WTC11 (cell line): ENCODE measurements at regions not wholly inside any gene's neighbourhood (a gene's known extent, or its start where the extent isn't known, plus 50 kb on each side); places are given as distances from the start of the nearest gene placed in this dataset.

Experiments
- ATAC-seq: fragments of 200-7000 bp; cut with Tn5 transposase; 2 replicates; pipeline ENCODE4 v1.10.0; 2021; ENCODE audit warnings: mild to moderate bottlenecking, moderate library complexity
- CTCF ChIA-PET: fragments of 300-600 bp; sonication (Branson Sonifier 250); formaldehyde crosslinking; loops from one replicate; lab custom pipeline; 2021; ENCODE audit warnings: antibody characterized with exemption; lab: Charles Lee
- POLR2A ChIA-PET: fragments of 350-600 bp; sonication (Branson Sonifier 250); formaldehyde crosslinking; loops from one replicate; lab custom pipeline; 2021; ENCODE audit warnings: antibody characterized with exemption; lab: Charles Lee
- DNase-seq: peaks from one replicate; pipeline ENCODE4 v3.0.0; 2021; ENCODE audit warnings: low spot score
- H3K27ac Mint-ChIP-seq: 2 replicates; pipeline ENCODE4 v1.8.0; 2021; ENCODE audit warnings: mixed read lengths
- H3K27me3 Mint-ChIP-seq: 2 replicates; pipeline ENCODE4 v1.8.0; 2021; ENCODE audit warnings: low read depth, mild to moderate bottlenecking, moderate library complexity, mixed read lengths
- H3K36me3 Mint-ChIP-seq: 2 replicates; pipeline ENCODE4 v1.8.0; 2021; ENCODE audit warnings: mixed read lengths
- H3K4me1 Mint-ChIP-seq: 2 replicates; pipeline ENCODE4 v1.8.0; 2022; ENCODE audit warnings: mixed read lengths
- H3K4me3 Mint-ChIP-seq: 2 replicates; pipeline ENCODE4 v1.8.0; 2021; ENCODE audit warnings: mild to moderate bottlenecking, moderate library complexity, mixed read lengths
- H3K9me3 Mint-ChIP-seq: 2 replicates; pipeline ENCODE4 v1.8.0; 2021; ENCODE audit warnings: mixed read lengths
- ATF2 ChIP-seq: sonication (generic); formaldehyde crosslinking; IDR thresholded peaks from 2 replicates; pipeline ENCODE4 v1.8.1; 2022; ENCODE audit warnings: low read depth, missing genetic modification reagents, borderline replicate concordance
- CREB1 ChIP-seq: sonication (generic); formaldehyde crosslinking; IDR thresholded peaks from 2 replicates; pipeline ENCODE4 v1.8.0; 2023; ENCODE audit warnings: mild to moderate bottlenecking, missing genetic modification reagents
- E2F1 ChIP-seq: sonication (generic); formaldehyde crosslinking; IDR thresholded peaks from 2 replicates; pipeline ENCODE4 v1.8.0; 2022; ENCODE audit warnings: mild to moderate bottlenecking, missing genetic modification reagents
- GABPB1 ChIP-seq: sonication (generic); formaldehyde crosslinking; IDR thresholded peaks from 2 replicates; pipeline ENCODE4 v1.8.1; 2023; ENCODE audit warnings: mild to moderate bottlenecking, missing genetic modification reagents
- SMAD3 ChIP-seq: sonication (generic); formaldehyde crosslinking; IDR thresholded peaks from 2 replicates; pipeline ENCODE4 v1.8.0; 2022; ENCODE audit warnings: missing genetic modification reagents, mild to moderate bottlenecking, borderline replicate concordance
- USF1 ChIP-seq: sonication (generic); formaldehyde crosslinking; IDR thresholded peaks from 2 replicates; pipeline ENCODE4 v1.8.0; 2022; ENCODE audit warnings: mild to moderate bottlenecking, missing genetic modification reagents
- ZNF281 ChIP-seq: sonication (generic); formaldehyde crosslinking; IDR thresholded peaks from 2 replicates; pipeline ENCODE4 v1.8.0; 2023; ENCODE audit warnings: mild to moderate bottlenecking, missing genetic modification reagents
- ZNF532 ChIP-seq: fragments of 250-450 bp; sonication (Bioruptor Pico); IDR thresholded peaks from 2 replicates; pipeline ENCODE4 v1.9.0; 2021; ENCODE audit warnings: mild to moderate bottlenecking, borderline replicate concordance
- TF ChIP-seq, protein P1 (sequence below): fragments of 200-600 bp; IDR thresholded peaks from 2 replicates; pipeline ENCODE4 v1.8.0; 2022; ENCODE audit warnings: antibody characterized with exemption
- TF ChIP-seq, protein P2 (sequence below): sonication (generic); formaldehyde crosslinking; conservative IDR thresholded peaks from 2 replicates; pipeline ENCODE4 v1.8.1; 2022; ENCODE audit warnings: mild to moderate bottlenecking, missing genetic modification reagents
- TF ChIP-seq, protein P3 (sequence below): fragments of 250-450 bp; sonication (Bioruptor Pico); IDR thresholded peaks from 2 replicates; pipeline ENCODE4 v1.9.0; 2021; ENCODE audit warnings: moderate library complexity, mild to moderate bottlenecking, inconsistent platforms, borderline replicate concordance
- TF ChIP-seq, protein P4 (sequence below): sonication (generic); formaldehyde crosslinking; IDR thresholded peaks from 2 replicates; pipeline ENCODE4 v1.8.0; 2023; ENCODE audit warnings: missing genetic modification reagents
- TF ChIP-seq, protein P5 (sequence below): sonication (generic); formaldehyde crosslinking; IDR thresholded peaks from 2 replicates; pipeline ENCODE4 v1.8.1; 2023; ENCODE audit warnings: mild to moderate bottlenecking, missing genetic modification reagents, moderate library complexity
- TF ChIP-seq, protein P6 (sequence below): sonication (generic); formaldehyde crosslinking; IDR thresholded peaks from 2 replicates; pipeline ENCODE4 v1.8.0; 2022; ENCODE audit warnings: missing genetic modification reagents
- TF ChIP-seq, protein P7 (sequence below): sonication (generic); formaldehyde crosslinking; IDR thresholded peaks from 2 replicates; pipeline ENCODE4 v1.8.0; 2022; ENCODE audit warnings: mild to moderate bottlenecking, missing genetic modification reagents

DNA sequence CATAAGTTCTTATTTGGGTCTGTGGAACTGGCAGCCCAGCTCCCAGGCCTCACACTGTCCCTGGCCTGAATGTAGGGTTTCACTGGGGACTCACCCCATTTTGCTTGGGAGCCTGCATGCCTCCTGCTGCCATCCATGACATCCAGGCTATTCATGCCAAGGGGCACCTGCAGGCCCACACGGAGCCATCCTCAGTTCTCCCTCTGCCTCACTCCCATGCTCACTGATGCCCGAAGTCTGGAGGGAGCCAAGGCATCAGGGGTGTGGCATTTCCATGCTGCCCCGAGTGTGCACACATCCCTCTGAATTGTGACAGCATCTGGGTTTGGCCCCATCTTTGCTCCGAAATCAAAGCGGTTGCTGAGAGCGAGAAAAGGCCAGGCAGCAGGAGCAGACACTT is 67.4 kb upstream of the ZNF804A start:
- peaks cover 24% of the 10 kb centered on the region for H3K36me3 Mint-ChIP-seq
- CTCF ChIA-PET = no interaction called here
- ATAC-seq = no peak
- peaks cover 40% of the 10 kb centered on the region for H3K9me3 Mint-ChIP-seq
- H3K27me3 Mint-ChIP-seq = no peaks in the 10 kb centered on the region; the same call in 1 of the 2 replicates
- POLR2A ChIA-PET = no interaction called here
- H3K4me3 Mint-ChIP-seq = no peak overlapping the region
- no peak for DNase-seq
- no peaks in the 10 kb centered on the region for H3K4me1 Mint-ChIP-seq
- no peak overlapping the region for H3K27ac Mint-ChIP-seq
- TF ChIP-seq, protein P1, sequence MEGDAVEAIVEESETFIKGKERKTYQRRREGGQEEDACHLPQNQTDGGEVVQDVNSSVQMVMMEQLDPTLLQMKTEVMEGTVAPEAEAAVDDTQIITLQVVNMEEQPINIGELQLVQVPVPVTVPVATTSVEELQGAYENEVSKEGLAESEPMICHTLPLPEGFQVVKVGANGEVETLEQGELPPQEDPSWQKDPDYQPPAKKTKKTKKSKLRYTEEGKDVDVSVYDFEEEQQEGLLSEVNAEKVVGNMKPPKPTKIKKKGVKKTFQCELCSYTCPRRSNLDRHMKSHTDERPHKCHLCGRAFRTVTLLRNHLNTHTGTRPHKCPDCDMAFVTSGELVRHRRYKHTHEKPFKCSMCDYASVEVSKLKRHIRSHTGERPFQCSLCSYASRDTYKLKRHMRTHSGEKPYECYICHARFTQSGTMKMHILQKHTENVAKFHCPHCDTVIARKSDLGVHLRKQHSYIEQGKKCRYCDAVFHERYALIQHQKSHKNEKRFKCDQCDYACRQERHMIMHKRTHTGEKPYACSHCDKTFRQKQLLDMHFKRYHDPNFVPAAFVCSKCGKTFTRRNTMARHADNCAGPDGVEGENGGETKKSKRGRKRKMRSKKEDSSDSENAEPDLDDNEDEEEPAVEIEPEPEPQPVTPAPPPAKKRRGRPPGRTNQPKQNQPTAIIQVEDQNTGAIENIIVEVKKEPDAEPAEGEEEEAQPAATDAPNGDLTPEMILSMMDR = no peak
- TF ChIP-seq ZNF281 (CRISPR knock-in tag) = no peak
- no peak for TF ChIP-seq GABPB1 (CRISPR knock-in tag)
- TF ChIP-seq, protein P2, sequence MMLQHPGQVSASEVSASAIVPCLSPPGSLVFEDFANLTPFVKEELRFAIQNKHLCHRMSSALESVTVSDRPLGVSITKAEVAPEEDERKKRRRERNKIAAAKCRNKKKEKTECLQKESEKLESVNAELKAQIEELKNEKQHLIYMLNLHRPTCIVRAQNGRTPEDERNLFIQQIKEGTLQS = no peak
- TF ChIP-seq, protein P3, sequence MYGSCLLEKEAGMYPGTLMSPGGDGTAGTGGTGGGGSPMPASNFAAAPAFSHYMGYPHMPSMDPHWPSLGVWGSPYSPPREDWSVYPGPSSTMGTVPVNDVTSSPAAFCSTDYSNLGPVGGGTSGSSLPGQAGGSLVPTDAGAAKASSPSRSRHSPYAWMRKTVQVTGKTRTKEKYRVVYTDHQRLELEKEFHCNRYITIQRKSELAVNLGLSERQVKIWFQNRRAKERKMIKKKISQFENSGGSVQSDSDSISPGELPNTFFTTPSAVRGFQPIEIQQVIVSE (CRISPR knock-in tag) = no peak
- TF ChIP-seq, protein P4, sequence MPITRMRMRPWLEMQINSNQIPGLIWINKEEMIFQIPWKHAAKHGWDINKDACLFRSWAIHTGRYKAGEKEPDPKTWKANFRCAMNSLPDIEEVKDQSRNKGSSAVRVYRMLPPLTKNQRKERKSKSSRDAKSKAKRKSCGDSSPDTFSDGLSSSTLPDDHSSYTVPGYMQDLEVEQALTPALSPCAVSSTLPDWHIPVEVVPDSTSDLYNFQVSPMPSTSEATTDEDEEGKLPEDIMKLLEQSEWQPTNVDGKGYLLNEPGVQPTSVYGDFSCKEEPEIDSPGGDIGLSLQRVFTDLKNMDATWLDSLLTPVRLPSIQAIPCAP = no peak
- TF ChIP-seq SMAD3 (CRISPR knock-in tag) = no peak
- TF ChIP-seq ATF2 (CRISPR knock-in tag) = no peak
- no peak for TF ChIP-seq CREB1
- TF ChIP-seq, protein P5, sequence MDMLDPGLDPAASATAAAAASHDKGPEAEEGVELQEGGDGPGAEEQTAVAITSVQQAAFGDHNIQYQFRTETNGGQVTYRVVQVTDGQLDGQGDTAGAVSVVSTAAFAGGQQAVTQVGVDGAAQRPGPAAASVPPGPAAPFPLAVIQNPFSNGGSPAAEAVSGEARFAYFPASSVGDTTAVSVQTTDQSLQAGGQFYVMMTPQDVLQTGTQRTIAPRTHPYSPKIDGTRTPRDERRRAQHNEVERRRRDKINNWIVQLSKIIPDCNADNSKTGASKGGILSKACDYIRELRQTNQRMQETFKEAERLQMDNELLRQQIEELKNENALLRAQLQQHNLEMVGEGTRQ (CRISPR knock-in tag) = no peak
- TF ChIP-seq, protein P6, sequence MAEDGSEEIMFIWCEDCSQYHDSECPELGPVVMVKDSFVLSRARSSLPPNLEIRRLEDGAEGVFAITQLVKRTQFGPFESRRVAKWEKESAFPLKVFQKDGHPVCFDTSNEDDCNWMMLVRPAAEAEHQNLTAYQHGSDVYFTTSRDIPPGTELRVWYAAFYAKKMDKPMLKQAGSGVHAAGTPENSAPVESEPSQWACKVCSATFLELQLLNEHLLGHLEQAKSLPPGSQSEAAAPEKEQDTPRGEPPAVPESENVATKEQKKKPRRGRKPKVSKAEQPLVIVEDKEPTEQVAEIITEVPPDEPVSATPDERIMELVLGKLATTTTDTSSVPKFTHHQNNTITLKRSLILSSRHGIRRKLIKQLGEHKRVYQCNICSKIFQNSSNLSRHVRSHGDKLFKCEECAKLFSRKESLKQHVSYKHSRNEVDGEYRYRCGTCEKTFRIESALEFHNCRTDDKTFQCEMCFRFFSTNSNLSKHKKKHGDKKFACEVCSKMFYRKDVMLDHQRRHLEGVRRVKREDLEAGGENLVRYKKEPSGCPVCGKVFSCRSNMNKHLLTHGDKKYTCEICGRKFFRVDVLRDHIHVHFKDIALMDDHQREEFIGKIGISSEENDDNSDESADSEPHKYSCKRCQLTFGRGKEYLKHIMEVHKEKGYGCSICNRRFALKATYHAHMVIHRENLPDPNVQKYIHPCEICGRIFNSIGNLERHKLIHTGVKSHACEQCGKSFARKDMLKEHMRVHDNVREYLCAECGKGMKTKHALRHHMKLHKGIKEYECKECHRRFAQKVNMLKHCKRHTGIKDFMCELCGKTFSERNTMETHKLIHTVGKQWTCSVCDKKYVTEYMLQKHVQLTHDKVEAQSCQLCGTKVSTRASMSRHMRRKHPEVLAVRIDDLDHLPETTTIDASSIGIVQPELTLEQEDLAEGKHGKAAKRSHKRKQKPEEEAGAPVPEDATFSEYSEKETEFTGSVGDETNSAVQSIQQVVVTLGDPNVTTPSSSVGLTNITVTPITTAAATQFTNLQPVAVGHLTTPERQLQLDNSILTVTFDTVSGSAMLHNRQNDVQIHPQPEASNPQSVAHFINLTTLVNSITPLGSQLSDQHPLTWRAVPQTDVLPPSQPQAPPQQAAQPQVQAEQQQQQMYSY (CRISPR knock-in tag) = no peak
- TF ChIP-seq, protein P7, sequence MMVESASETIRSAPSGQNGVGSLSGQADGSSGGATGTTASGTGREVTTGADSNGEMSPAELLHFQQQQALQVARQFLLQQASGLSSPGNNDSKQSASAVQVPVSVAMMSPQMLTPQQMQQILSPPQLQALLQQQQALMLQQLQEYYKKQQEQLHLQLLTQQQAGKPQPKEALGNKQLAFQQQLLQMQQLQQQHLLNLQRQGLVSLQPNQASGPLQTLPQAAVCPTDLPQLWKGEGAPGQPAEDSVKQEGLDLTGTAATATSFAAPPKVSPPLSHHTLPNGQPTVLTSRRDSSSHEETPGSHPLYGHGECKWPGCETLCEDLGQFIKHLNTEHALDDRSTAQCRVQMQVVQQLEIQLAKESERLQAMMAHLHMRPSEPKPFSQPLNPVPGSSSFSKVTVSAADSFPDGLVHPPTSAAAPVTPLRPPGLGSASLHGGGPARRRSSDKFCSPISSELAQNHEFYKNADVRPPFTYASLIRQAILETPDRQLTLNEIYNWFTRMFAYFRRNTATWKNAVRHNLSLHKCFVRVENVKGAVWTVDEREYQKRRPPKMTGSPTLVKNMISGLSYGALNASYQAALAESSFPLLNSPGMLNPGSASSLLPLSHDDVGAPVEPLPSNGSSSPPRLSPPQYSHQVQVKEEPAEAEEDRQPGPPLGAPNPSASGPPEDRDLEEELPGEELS (CRISPR knock-in tag) = no peak
- no peak for TF ChIP-seq E2F1 (CRISPR knock-in tag)
- no peak for TF ChIP-seq USF1
- no peak for TF ChIP-seq ZNF532 (CRISPR knock-in tag)
